Progenitor cell of endocrine pancreas (in vitro differentiated cells): ENCODE measurements at regions not wholly inside any gene's neighbourhood (a gene's known extent, or its start where the extent isn't known, plus 50 kb on each side); places are given as distances from the start of the nearest gene placed in this dataset.

Experiments
- DNase-seq: peaks from one replicate; pipeline ENCODE4 v3.0.0; 2021; ENCODE audit warnings: low spot score; ENCODE audit not compliant: unreplicated experiment
- H3K27ac Mint-ChIP-seq: 2 replicates; pipeline ENCODE4 v1.8.0; 2021; ENCODE audit warnings: mild to moderate bottlenecking, moderate library complexity, mixed read lengths
- H3K27me3 Mint-ChIP-seq: 2 replicates; pipeline ENCODE4 v1.8.0; 2021; ENCODE audit warnings: mixed read lengths
- H3K36me3 Mint-ChIP-seq: 2 replicates; pipeline ENCODE4 v1.8.0; 2022; ENCODE audit warnings: mixed read lengths; ENCODE audit not compliant: insufficient read depth
- H3K4me1 Mint-ChIP-seq: 2 replicates; pipeline ENCODE4 v1.8.0; 2021; ENCODE audit warnings: low read depth, mixed read lengths
- H3K4me3 Mint-ChIP-seq: 2 replicates; pipeline ENCODE4 v1.8.0; 2021; ENCODE audit warnings: low read depth, mild to moderate bottlenecking, moderate library complexity, mixed read lengths
- H3K9me3 Mint-ChIP-seq: 2 replicates; pipeline ENCODE4 v1.8.0; 2021; ENCODE audit warnings: low read depth, mixed read lengths
- TF ChIP-seq, protein P1 (sequence below): fragments of 200-600 bp; sonication (generic); IDR thresholded peaks from one replicate; pipeline ENCODE4 v1.5.0; 2021; ENCODE audit warnings: antibody characterized with exemption, mild to moderate bottlenecking; ENCODE audit not compliant: unreplicated experiment

DNA sequence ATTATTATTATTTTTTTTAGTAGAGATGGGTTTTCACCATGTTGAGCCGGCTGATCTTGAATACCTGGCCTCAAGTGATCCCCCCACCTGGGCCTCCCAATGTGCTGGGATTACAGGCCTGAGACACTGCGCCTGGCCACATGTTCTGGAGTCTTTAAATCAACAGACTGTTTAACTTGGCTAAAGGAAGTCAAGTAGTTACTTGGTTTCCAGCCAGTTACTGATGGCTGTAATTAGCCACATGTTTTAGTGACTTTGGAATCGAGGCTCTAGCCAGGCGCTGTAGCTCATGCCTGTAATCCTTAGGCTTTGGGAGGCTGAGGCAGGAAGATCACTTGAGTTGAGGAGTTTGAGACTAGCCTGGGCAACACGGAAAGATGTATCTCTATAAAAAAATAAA lies 699.2 kb upstream of the RBFOX1 start:
- Mint-ChIP-seq H3K4me1 (peaks cover 5% of the 10 kb centered on the region), H3K9me3 (no peaks in the 10 kb centered on the region), H3K4me3 (no peak overlapping the region), H3K36me3 (no peaks in the 10 kb centered on the region), H3K27me3 (peaks cover 5% of the 10 kb centered on the region), H3K27ac (no peak overlapping the region)
- no peak for DNase-seq
- TF ChIP-seq, protein P1, sequence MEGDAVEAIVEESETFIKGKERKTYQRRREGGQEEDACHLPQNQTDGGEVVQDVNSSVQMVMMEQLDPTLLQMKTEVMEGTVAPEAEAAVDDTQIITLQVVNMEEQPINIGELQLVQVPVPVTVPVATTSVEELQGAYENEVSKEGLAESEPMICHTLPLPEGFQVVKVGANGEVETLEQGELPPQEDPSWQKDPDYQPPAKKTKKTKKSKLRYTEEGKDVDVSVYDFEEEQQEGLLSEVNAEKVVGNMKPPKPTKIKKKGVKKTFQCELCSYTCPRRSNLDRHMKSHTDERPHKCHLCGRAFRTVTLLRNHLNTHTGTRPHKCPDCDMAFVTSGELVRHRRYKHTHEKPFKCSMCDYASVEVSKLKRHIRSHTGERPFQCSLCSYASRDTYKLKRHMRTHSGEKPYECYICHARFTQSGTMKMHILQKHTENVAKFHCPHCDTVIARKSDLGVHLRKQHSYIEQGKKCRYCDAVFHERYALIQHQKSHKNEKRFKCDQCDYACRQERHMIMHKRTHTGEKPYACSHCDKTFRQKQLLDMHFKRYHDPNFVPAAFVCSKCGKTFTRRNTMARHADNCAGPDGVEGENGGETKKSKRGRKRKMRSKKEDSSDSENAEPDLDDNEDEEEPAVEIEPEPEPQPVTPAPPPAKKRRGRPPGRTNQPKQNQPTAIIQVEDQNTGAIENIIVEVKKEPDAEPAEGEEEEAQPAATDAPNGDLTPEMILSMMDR = no peak

DNA sequence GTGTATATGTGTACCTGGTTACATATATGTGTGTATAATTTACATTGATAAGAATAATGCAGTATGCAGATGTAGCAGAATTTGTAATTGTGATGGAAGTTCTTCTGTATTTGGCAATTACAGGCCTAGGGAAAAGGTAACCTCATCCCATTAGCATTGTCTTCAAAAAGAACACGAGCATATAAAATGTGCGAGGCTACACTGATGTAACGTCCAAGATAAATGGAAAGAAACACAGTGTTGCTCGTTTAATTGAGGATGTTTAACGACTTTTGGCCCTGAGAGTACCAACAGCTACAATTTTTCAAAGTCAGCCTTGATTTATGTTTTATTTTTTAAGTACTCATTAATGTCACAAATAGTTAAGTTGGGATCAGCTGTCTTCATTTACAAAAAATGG lies 703.5 kb upstream of the RBFOX1 start:
- TF ChIP-seq, protein P1 = no peak
- no peak overlapping the region for H3K4me3 Mint-ChIP-seq
- no peak overlapping the region for H3K27ac Mint-ChIP-seq
- no peak for DNase-seq
- H3K27me3 Mint-ChIP-seq = peaks cover 5% of the 10 kb centered on the region
- no peaks in the 10 kb centered on the region for H3K36me3 Mint-ChIP-seq
- H3K4me1 Mint-ChIP-seq = peaks cover 5% of the 10 kb centered on the region
- H3K9me3 Mint-ChIP-seq = no peaks in the 10 kb centered on the region

DNA sequence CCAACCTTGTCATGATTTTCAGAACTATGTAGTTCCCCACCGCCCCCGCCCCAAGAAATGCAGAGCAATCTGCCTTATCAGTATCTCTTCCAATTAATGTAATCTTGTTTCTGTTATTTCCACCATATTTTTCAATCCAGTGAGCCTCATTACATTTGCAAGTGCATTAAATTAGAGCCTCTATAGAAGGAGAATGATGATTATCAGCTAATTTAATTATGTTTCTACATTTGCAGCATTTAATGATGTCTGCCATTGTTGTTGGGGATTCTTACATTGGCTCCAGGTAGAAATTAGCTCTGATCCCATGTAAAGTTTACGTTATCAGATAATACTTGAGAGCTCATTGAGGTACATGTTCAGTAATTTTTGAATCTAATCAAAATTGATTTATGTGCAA lies 707.0 kb upstream of the RBFOX1 start:
- no peak overlapping the region for H3K4me3 Mint-ChIP-seq
- peaks cover 2% of the 10 kb centered on the region for H3K9me3 Mint-ChIP-seq
- H3K27me3 Mint-ChIP-seq = no peaks in the 10 kb centered on the region
- TF ChIP-seq, protein P1 = no peak
- no peaks in the 10 kb centered on the region for H3K36me3 Mint-ChIP-seq
- DNase-seq = no peak
- H3K4me1 Mint-ChIP-seq = no peaks in the 10 kb centered on the region
- no peak overlapping the region for H3K27ac Mint-ChIP-seq

DNA sequence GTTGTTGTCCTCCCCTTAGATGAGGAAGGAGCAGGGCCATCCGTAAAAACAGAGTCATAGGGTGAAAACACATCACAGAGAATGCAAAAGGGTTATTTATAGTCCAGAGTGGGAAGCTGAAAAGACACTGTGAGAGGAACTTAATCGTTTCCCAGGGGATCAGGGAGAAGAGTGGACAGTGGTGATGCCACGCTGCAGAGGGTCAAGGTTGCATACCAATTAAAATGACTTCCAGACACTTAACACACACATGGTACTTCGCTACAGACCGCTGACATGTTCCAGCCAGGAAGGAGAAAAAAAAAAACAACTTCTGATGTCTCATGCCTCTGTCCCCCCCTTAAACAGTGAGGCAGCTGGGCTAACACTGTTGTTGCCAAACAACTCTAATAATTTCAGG lies 713.8 kb upstream of the RBFOX1 start:
- H3K27ac Mint-ChIP-seq = no peak overlapping the region
- TF ChIP-seq, protein P1 = no peak
- DNase-seq = no peak
- H3K9me3 Mint-ChIP-seq = peaks cover 11% of the 10 kb centered on the region
- H3K27me3 Mint-ChIP-seq = peaks cover 8% of the 10 kb centered on the region
- H3K4me3 Mint-ChIP-seq = no peak overlapping the region
- no peaks in the 10 kb centered on the region for H3K4me1 Mint-ChIP-seq
- peaks cover 3% of the 10 kb centered on the region for H3K36me3 Mint-ChIP-seq

DNA sequence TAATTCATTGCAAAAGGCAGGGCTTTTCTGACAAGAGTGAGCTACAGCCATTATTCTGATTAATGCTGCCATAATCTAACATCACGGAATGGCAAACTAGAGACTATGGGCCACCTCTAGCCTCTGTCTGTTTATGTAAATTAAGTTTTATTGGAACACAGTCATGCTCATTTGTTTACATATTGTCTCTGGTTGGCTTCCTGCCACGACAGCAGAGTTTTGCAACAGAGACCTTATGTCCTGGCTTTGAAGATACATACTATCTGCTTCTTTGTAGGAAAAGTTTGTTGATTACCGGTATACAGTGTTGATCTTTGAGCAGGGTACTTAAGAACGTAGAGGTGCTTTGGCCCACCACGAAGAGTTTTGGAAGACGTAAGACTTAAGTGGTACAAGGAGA lies 715.9 kb upstream of the RBFOX1 start:
- Mint-ChIP-seq H3K27ac (no peak overlapping the region), H3K27me3 (peaks cover 8% of the 10 kb centered on the region), H3K36me3 (peaks cover 3% of the 10 kb centered on the region), H3K4me1 (no peaks in the 10 kb centered on the region), H3K9me3 (peaks cover 11% of the 10 kb centered on the region), H3K4me3 (no peak overlapping the region)
- TF ChIP-seq, protein P1 = no peak
- DNase-seq = no peak
